ENCODE measurements at regions not wholly inside any gene's neighbourhood (a gene's known extent, or its start where the extent isn't known, plus 50 kb on each side); places are given as distances from the start of the nearest gene placed in this dataset.
A peak's percentile ranks its signal among the peaks of the same experiment; 100 is the strongest.

GRCh38 chr4:187204389-187204918, 480.8 kb upstream of the FAT1 start:
- no peak for DNase-seq (ENCODE audit: low read depth, low spot score)
- no peak overlapping the region for H3K27ac ChIP-seq

GRCh38 chr4:187207931-187208330, 484.3 kb upstream of the FAT1 start:
- no peak overlapping the region for H3K27ac ChIP-seq
- no peak for DNase-seq (ENCODE audit: low read depth, low spot score)

- DNase-seq (ENCODE audit: low read depth, low spot score): no peak
- no peak overlapping the region for H3K27ac ChIP-seq
Observed at GRCh38 chr4:187208651-187209050, 485.0 kb upstream of the FAT1 start.

GRCh38 chr4:187209921-187210613, 486.4 kb upstream of the FAT1 start:
- H3K27ac ChIP-seq: no peak overlapping the region
- peak; percentile 48 for DNase-seq (ENCODE audit: low read depth, low spot score)

- no peak for DNase-seq (ENCODE audit: low read depth, low spot score)
- no peak overlapping the region for H3K27ac ChIP-seq
Observed at GRCh38 chr4:187212446-187213080, 488.9 kb upstream of the FAT1 start.

GRCh38 chr4:187215438-187215837, 491.8 kb upstream of the FAT1 start:
- no peak overlapping the region for H3K27ac ChIP-seq
- DNase-seq (ENCODE audit: low read depth, low spot score): no peak

GRCh38 chr4:187218705-187219245, 495.1 kb upstream of the FAT1 start:
- DNase-seq (ENCODE audit: low read depth, low spot score): no peak
- no peak overlapping the region for H3K27ac ChIP-seq

- no peak overlapping the region for H3K27ac ChIP-seq
- no peak for DNase-seq (ENCODE audit: low read depth, low spot score)
Observed at GRCh38 chr4:187224560-187224959, 500.9 kb upstream of the FAT1 start.

- H3K27ac ChIP-seq: peak overlapping the region; percentile 59
- DNase-seq (ENCODE audit: low read depth, low spot score): peak; percentile 37
Observed at GRCh38 chr4:187227907-187228704, 504.4 kb upstream of the FAT1 start.

GRCh38 chr4:187232196-187232595, 508.5 kb upstream of the FAT1 start:
- DNase-seq (ENCODE audit: low read depth, low spot score): peak; percentile 51
- H3K27ac ChIP-seq: no peak overlapping the region

- H3K27ac ChIP-seq: no peak overlapping the region
- DNase-seq (ENCODE audit: low read depth, low spot score): no peak
Observed at GRCh38 chr4:187232796-187233195, 509.1 kb upstream of the FAT1 start.

GRCh38 chr4:187235456-187236170, 512.0 kb upstream of the FAT1 start:
- DNase-seq (ENCODE audit: low read depth, low spot score): no peak

GRCh38 chr4:187236209-187236890, 512.7 kb upstream of the FAT1 start:
- H3K27ac ChIP-seq: no peak overlapping the region
- DNase-seq (ENCODE audit: low read depth, low spot score): no peak

More at GRCh38 chr4:187235456-187236170, 512.0 kb upstream of the FAT1 start:
- no peak overlapping the region for H3K27ac ChIP-seq

GRCh38 chr4:187238646-187239045, 515.0 kb upstream of the FAT1 start:
- DNase-seq (ENCODE audit: low read depth, low spot score): no peak
- H3K27ac ChIP-seq: no peak overlapping the region

GRCh38 chr4:187251896-187252295, 528.2 kb upstream of the FAT1 start:
- no peak overlapping the region for H3K27ac ChIP-seq
- DNase-seq (ENCODE audit: low read depth, low spot score): no peak

GRCh38 chr4:187256897-187257296, 533.2 kb upstream of the FAT1 start:
- no peak overlapping the region for H3K27ac ChIP-seq
- DNase-seq (ENCODE audit: low read depth, low spot score): no peak

- no peak overlapping the region for H3K27ac ChIP-seq
- no peak for DNase-seq (ENCODE audit: low read depth, low spot score)
Observed at GRCh38 chr4:187258651-187259401, 535.2 kb upstream of the FAT1 start.

GRCh38 chr4:187268940-187269339, 545.3 kb upstream of the FAT1 start:
- DNase-seq (ENCODE audit: low read depth, low spot score): peak; percentile 18
- H3K27ac ChIP-seq: no peak overlapping the region

GRCh38 chr4:187270154-187270553, 546.5 kb upstream of the FAT1 start:
- DNase-seq (ENCODE audit: low read depth, low spot score): no peak
- H3K27ac ChIP-seq: no peak overlapping the region
